CD14-positive monocyte (primary cell): ENCODE measurements at regions not wholly inside any gene's neighbourhood (a gene's known extent, or its start where the extent isn't known, plus 50 kb on each side); places are given as distances from the start of the nearest gene placed in this dataset.
"Not testable (repeated sequence)": the region's sequence is repeated elsewhere in the genome, so short reads cannot be mapped to it uniquely, and the experiment has no call there.

Source experiments
- DNase-seq, 3 donors: peaks; one replicate each; pipeline ENCODE4 v3.0.0-alpha.2; 2011 to 2022
- H2AFZ ChIP-seq: 2 replicates; pipeline ENCODE4 v1.6.0; 2012; ENCODE audit warnings: mild to moderate bottlenecking, low read depth, low read length, inconsistent platforms; ENCODE audit not compliant: insufficient read depth, poor library complexity, severe bottlenecking
- H3K27ac ChIP-seq, 2 donors: 1 replicate in 1 of 2; 2 replicates in 1 of 2; pipeline ENCODE4 v1.5.1; 2012 to 2013; ENCODE audit warnings: low read length in 2 of 2, control low read depth in 1 of 2, inconsistent platforms in 1 of 2, low read depth in 1 of 2, mild to moderate bottlenecking in 1 of 2
- H3K27me3 ChIP-seq, 2 donors: one replicate each; pipeline versions ENCODE4 v1.6.0 to v1.6.1; 2011 to 2013; ENCODE audit warnings: low read length in 2 of 2; ENCODE audit not compliant: control insufficient read depth in 2 of 2, insufficient read depth in 2 of 2
- H3K36me3 ChIP-seq, 2 donors: replicated peaks in 1 of 2; 1 replicate in 1 of 2; 2 replicates in 1 of 2; pipeline versions ENCODE4 v1.5.1 to v1.6.1; 2012 to 2013; ENCODE audit warnings: low read length in 2 of 2, control low read depth in 1 of 2, inconsistent platforms in 1 of 2, mild to moderate bottlenecking in 1 of 2; ENCODE audit not compliant: insufficient read depth in 2 of 2, control insufficient read depth in 1 of 2
- H3K4me1 ChIP-seq, 2 donors: 1 replicate in 1 of 2; 2 replicates in 1 of 2; pipeline versions ENCODE4 v1.5.1 to v1.6.1; 2012 to 2013; ENCODE audit warnings: low read length in 2 of 2, control low read depth in 1 of 2, inconsistent platforms in 1 of 2, mild to moderate bottlenecking in 1 of 2, moderate library complexity in 1 of 2; ENCODE audit not compliant: insufficient read depth in 2 of 2, control insufficient read depth in 1 of 2
- H3K4me2 ChIP-seq: replicated peaks from 2 replicates; pipeline ENCODE3; 2012; ENCODE audit warnings: low read length, moderate library complexity, mild to moderate bottlenecking; ENCODE audit not compliant: poor library complexity, severe bottlenecking; ENCODE audit errors: extremely low read depth
- H3K4me3 ChIP-seq, 3 experiments: fragments of 200-600 bp in 1 of 3; sonication (generic) in 1 of 3; replicated peaks in 1 of 3; 1 replicate in 2 of 3; 2 replicates in 1 of 3; pipeline ENCODE4 v1.5.1; 2011 to 2013; ENCODE audit warnings: low read length in 3 of 3, mild to moderate bottlenecking in 3 of 3, control low read depth in 2 of 3, low read depth in 2 of 3, inconsistent platforms in 1 of 3, moderate library complexity in 1 of 3
- H3K79me2 ChIP-seq: 2 replicates; pipeline ENCODE4 v1.6.0; 2012; ENCODE audit warnings: mild to moderate bottlenecking, control low read depth, inconsistent platforms, low read length, moderate library complexity; ENCODE audit not compliant: insufficient read depth
- H3K9ac ChIP-seq: 2 replicates; pipeline ENCODE4 v1.6.0; 2017; ENCODE audit warnings: low read length, mild to moderate bottlenecking; ENCODE audit not compliant: insufficient read depth, poor library complexity, severe bottlenecking
- H3K9me3 ChIP-seq, 2 donors: replicated peaks in 1 of 2; 1 replicate in 1 of 2; 2 replicates in 1 of 2; pipeline versions ENCODE4 v1.5.1 to v1.6.1; 2012 to 2013; ENCODE audit warnings: low read length in 2 of 2, control low read depth in 1 of 2; ENCODE audit not compliant: control insufficient read depth in 1 of 2, insufficient read depth in 1 of 2
- H4K20me1 ChIP-seq: 2 replicates; pipeline ENCODE4 v1.6.0; 2012; ENCODE audit warnings: mild to moderate bottlenecking, low read length, control low read depth, moderate library complexity; ENCODE audit not compliant: insufficient read depth
- H3K27ac Mint-ChIP-seq, 7 donors: one replicate each; pipeline ENCODE4 v1.8.0; 2020; ENCODE audit warnings: mild to moderate bottlenecking in 7 of 7, mixed read lengths in 7 of 7, moderate library complexity in 6 of 7, inconsistent platforms in 2 of 7
- H3K27me3 Mint-ChIP-seq, 3 donors: one replicate each; pipeline ENCODE4 v1.8.0; 2021 to 2022; ENCODE audit warnings: low read depth in 3 of 3, mild to moderate bottlenecking in 3 of 3, mixed read lengths in 3 of 3, moderate library complexity in 3 of 3, inconsistent platforms in 1 of 3
- H3K36me3 Mint-ChIP-seq, 2 donors: one replicate each; pipeline ENCODE4 v1.8.0; 2020; ENCODE audit warnings: mixed read lengths in 2 of 2, inconsistent platforms in 1 of 2, mild to moderate bottlenecking in 1 of 2
- H3K4me1 Mint-ChIP-seq: one replicate; pipeline ENCODE4 v1.8.0; 2020; ENCODE audit warnings: mild to moderate bottlenecking, mixed read lengths
- H3K4me3 Mint-ChIP-seq, 2 donors: one replicate each; pipeline ENCODE4 v1.8.0; 2020; ENCODE audit warnings: mild to moderate bottlenecking in 2 of 2, mixed read lengths in 2 of 2, moderate library complexity in 1 of 2
- H3K9me3 Mint-ChIP-seq, 7 donors: one replicate each; pipeline ENCODE4 v1.8.0; 2020 to 2022; ENCODE audit warnings: mixed read lengths in 7 of 7, mild to moderate bottlenecking in 6 of 7, moderate library complexity in 6 of 7, inconsistent platforms in 2 of 7
- WGBS: methylation state at CpG from one replicate; pipeline ENCODE4 v1.1.5; 2013; ENCODE audit warnings: missing lambda C conversion rate; ENCODE audit not compliant: insufficient coverage; 5-methylcytosine and 5-hydroxymethylcytosine counted together
- intact Hi-C, 2 donors: fragments of 100-400 bp; cut with micrococcal nuclease; formaldehyde crosslinking; loops; one replicate each; pipeline versions ENCODE4 v1.15.0 to v1.15.1; 2023
- TF ChIP-seq, protein P1 (sequence below): fragments of 200-600 bp; IDR thresholded peaks from one replicate; pipeline ENCODE4 v1.8.0; 2022; ENCODE audit warnings: antibody characterized with exemption, mild to moderate bottlenecking

DNA sequence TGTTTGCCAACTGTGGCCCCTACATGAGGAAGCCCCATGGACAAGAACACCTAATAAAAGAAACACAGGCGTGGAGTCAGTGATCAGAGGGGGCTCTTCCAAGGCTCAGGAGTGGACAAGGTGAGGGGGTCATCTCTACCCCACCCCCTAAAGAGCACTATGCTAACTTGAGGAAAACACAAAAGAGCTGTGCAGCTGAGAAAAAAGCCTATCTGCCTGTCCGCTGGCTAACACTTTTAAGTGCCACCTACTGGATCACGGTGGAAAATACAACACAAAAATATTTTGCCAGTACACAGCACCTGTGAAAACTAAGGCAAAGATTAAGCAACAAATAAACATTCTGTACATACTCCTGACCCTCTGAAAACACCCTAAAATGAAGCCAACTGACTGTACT lies 53.1 kb upstream of the COBL start:
- Mint-ChIP-seq H3K27me3 (peaks cover 0 to 2% (median 0%) of the 10 kb centered on the region in 3 donors), H3K36me3 (no peaks in the 10 kb centered on the region), H3K9me3 (peaks cover 0 to 4% (median 0%) of the 10 kb centered on the region in 7 donors), H3K4me3 (no peak overlapping the region), H3K4me1 (no peaks in the 10 kb centered on the region), H3K27ac (no peak overlapping the region)
- Histone ChIP-seq H3K4me3 (no peak overlapping the region), H4K20me1 (no peaks in the 10 kb centered on the region), H2AFZ (no peak overlapping the region), H3K79me2 (no peaks in the 10 kb centered on the region), H3K36me3 (no peaks in the 10 kb centered on the region), H3K27me3 (no peaks in the 10 kb centered on the region), H3K27ac (no peak overlapping the region), H3K4me1 (no peaks in the 10 kb centered on the region), H3K9me3 (no peaks in the 10 kb centered on the region), H3K9ac (no peak overlapping the region), H3K4me2 (no peak overlapping the region)
- no CpG with 5 or more reads among the region's 3 CpGs for WGBS
- intact Hi-C loops = no loop called here
- TF ChIP-seq, protein P1, sequence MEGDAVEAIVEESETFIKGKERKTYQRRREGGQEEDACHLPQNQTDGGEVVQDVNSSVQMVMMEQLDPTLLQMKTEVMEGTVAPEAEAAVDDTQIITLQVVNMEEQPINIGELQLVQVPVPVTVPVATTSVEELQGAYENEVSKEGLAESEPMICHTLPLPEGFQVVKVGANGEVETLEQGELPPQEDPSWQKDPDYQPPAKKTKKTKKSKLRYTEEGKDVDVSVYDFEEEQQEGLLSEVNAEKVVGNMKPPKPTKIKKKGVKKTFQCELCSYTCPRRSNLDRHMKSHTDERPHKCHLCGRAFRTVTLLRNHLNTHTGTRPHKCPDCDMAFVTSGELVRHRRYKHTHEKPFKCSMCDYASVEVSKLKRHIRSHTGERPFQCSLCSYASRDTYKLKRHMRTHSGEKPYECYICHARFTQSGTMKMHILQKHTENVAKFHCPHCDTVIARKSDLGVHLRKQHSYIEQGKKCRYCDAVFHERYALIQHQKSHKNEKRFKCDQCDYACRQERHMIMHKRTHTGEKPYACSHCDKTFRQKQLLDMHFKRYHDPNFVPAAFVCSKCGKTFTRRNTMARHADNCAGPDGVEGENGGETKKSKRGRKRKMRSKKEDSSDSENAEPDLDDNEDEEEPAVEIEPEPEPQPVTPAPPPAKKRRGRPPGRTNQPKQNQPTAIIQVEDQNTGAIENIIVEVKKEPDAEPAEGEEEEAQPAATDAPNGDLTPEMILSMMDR = no peak
- DNase-seq = no peak

DNA sequence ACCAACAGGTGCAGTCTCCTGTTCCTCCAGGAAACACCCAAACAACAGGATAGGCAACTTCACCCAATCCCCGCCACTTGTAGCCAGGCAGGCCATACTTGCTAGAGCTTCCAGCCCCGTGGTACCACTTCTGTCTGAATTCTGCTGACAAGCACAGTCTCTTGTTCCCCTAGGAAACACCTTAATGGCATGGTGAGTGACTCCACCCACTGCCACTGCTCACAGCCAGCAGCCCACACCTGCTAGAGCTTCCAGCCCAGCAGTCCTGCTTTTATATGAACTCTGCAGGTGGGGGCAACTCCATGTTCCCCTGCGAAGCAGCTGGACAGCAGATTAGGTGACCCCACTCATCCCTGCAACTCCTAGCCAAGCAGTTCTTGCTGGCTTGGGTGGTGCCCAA lies 52.6 kb upstream of the COBL start:
- H3K9me3 Mint-ChIP-seq, H3K4me1 ChIP-seq, H3K4me1 Mint-ChIP-seq, H3K27me3 ChIP-seq, H3K36me3 ChIP-seq, H3K9ac ChIP-seq, H3K27ac ChIP-seq, H4K20me1 ChIP-seq, H3K27ac Mint-ChIP-seq, intact Hi-C loops, H3K4me3 ChIP-seq, H3K9me3 ChIP-seq, H2AFZ ChIP-seq, H3K4me2 ChIP-seq, H3K4me3 Mint-ChIP-seq, H3K27me3 Mint-ChIP-seq, DNase-seq, H3K79me2 ChIP-seq, H3K36me3 Mint-ChIP-seq: not testable (repeated sequence)
- 62% methylated on average over 3 of the region's 3 CpGs for WGBS
